Activated CD8-positive, alpha-beta memory T cell treated with anti-CD3 and anti-CD28 coated beads, Interleukin-2, amount 10 ng/mL, durations not matched to agents 7 days and 5 days (primary cell): ENCODE measurements at regions not wholly inside any gene's neighbourhood (a gene's known extent, or its start where the extent isn't known, plus 50 kb on each side); places are given as distances from the start of the nearest gene placed in this dataset.

Experiments
- ATAC-seq: fragments of 150-1000 bp; cut with Tn5 transposase; one replicate; pipeline ENCODE4 v1.10.0; 2021; ENCODE audit warnings: moderate library complexity
- CTCF ChIA-PET: fragments of 350-600 bp; sonication (Branson Sonifier 250); formaldehyde crosslinking; loops from one replicate; lab custom pipeline; 2021; ENCODE audit warnings: antibody characterized with exemption; lab: Charles Lee
- DNase-seq: peaks from one replicate; pipeline ENCODE4 v3.0.0-alpha.2; 2020
- H3K27ac Mint-ChIP-seq: one replicate; pipeline ENCODE4 v1.8.0; 2021; ENCODE audit warnings: mild to moderate bottlenecking, mixed read lengths
- H3K27me3 Mint-ChIP-seq: one replicate; pipeline ENCODE4 v1.8.0; 2021; ENCODE audit warnings: mixed read lengths
- H3K36me3 Mint-ChIP-seq: one replicate; pipeline ENCODE4 v1.8.0; 2021; ENCODE audit warnings: mild to moderate bottlenecking, mixed read lengths
- H3K4me1 Mint-ChIP-seq: one replicate; pipeline ENCODE4 v1.8.0; 2021; ENCODE audit warnings: mixed read lengths
- H3K4me3 Mint-ChIP-seq: one replicate; pipeline ENCODE4 v1.8.0; 2021; ENCODE audit warnings: mild to moderate bottlenecking, moderate library complexity, mixed read lengths
- H3K9me3 Mint-ChIP-seq: one replicate; pipeline ENCODE4 v1.8.0; 2022; ENCODE audit warnings: low read depth, mixed read lengths

GRCh38 chr2:219765231-219765911 lies 137.9 kb downstream of the SLC4A3 start:
- ATAC-seq (no peak), DNase-seq (no peak)
- CTCF ChIA-PET: no interaction called here
- Mint-ChIP-seq H3K9me3 (no peaks in the 10 kb centered on the region), H3K27ac (no peak overlapping the region), H3K4me3 (no peak overlapping the region), H3K4me1 (no peaks in the 10 kb centered on the region), H3K27me3 (no peaks in the 10 kb centered on the region), H3K36me3 (no peaks in the 10 kb centered on the region)

DNA sequence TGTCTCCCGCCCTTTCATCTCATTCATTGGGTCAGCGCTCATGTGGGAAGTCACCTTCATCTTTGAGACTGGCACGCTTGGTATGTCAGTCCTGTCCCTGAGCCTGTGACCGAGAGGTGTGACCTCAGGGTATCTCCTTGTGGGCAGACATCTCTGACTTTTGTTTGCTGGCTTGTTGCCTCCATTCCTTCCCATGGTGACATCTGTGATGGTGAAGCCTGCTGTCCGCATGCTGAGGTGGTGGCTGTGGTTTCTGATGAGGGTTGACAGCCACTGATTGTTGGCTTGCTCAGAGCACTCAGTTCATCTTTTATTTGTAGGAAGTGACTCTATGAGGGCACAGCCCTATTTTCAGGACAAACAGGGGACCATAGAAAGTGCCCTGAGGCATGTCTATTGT lies 139.2 kb downstream of the SLC4A3 start:
- DNase-seq: no peak
- Mint-ChIP-seq H3K27me3 (no peaks in the 10 kb centered on the region), H3K9me3 (no peaks in the 10 kb centered on the region), H3K4me1 (no peaks in the 10 kb centered on the region), H3K36me3 (no peaks in the 10 kb centered on the region), H3K4me3 (no peak overlapping the region), H3K27ac (no peak overlapping the region)
- CTCF ChIA-PET: no interaction called here
- ATAC-seq: no peak

DNA sequence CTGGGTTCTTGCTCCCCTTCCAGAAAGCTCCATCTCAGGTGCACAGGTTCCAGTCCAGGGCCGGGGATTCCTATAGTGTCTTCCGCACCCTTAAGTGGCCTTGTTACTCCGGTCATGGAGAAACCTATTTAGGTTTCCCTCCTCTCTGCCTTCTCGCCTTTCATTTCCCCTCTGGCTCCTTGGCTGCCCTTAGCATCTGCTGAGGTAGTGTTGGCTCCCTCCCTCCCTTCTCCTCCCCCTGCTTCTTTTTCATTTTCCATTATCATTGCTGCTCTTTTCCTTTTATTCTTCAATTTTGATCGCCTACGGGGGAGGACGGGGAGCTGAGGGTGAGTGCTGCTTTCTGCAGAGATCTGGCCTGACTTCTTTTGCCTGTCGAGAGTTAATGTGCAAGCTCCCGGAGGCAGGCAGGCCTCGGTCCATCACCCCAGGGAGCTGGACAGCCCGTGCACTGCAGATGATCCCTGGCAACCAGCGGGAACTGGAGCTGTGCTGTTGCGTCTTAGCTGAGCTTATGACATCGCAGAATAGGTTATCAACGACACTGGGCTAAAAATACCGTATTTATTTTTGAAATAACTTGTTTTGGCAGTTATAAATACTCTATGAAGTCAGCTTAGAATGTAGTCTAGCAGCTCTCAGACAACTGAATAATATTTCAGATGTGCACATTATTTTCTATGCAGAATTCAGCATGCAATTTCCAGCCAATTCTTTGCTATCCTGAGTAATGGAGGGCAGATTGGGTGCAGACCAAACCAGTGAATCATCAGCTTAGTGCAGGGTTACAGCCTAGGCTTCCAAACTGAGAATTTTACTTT lies 141.9 kb downstream of the SLC4A3 start:
- DNase-seq (no peak), ATAC-seq (no peak)
- no peaks in the 10 kb centered on the region for H3K4me1 Mint-ChIP-seq
- no peak overlapping the region for H3K27ac Mint-ChIP-seq
- no peaks in the 10 kb centered on the region for H3K36me3 Mint-ChIP-seq
- CTCF ChIA-PET: no interaction called here
- H3K4me3 Mint-ChIP-seq: no peak overlapping the region
- H3K27me3 Mint-ChIP-seq: no peaks in the 10 kb centered on the region
- no peaks in the 10 kb centered on the region for H3K9me3 Mint-ChIP-seq

DNA sequence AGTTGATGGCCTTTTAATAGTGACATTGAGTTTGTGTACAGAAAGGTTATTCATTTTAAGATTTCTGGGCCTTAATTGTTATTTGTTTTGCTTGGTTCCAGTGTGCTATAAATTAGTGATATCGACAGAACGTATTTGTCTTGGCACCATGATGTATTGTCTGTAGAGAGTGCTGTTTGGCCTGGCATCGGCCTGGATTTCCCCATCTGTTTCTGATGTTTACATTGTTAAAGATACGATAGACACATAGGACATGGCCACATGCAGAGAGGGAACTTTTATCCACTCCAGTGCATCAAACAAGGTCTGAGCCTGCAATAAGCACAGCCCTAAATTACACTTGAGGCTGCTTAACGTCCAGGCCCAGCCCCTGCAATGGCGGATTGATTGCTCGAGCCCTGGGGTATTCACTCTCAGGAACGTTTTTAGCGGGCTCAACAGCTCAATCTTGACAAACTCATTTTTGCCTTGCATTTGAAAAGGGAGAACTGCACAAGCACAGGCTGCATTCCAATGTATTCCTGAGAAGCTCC lies 144.7 kb downstream of the SLC4A3 start:
- ATAC-seq: no peak
- Mint-ChIP-seq H3K27ac (no peak overlapping the region), H3K36me3 (no peaks in the 10 kb centered on the region), H3K4me1 (no peaks in the 10 kb centered on the region), H3K4me3 (no peak overlapping the region), H3K9me3 (no peaks in the 10 kb centered on the region), H3K27me3 (no peaks in the 10 kb centered on the region)
- CTCF ChIA-PET: no interaction called here
- DNase-seq: no peak

DNA sequence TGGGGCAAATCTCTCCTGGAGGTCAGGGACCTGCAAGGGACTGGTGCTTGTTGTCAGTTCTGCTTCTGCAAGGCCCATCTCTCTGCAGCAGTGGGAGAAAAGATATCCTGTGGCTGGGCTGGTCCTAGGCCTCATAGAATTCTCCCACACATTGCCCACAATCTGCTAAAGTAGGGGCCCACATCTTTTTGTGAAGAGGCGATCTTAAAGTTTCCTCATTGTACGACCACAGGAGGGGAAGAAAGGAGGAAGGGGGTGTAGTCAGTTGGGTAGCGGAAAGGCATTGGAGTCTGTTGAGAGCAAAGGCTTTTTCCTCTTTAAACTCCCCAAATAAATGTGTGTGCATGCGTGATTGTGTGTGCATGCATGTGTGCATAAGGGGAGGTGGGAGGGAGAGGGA lies 145.3 kb downstream of the SLC4A3 start:
- CTCF ChIA-PET: no interaction called here
- Mint-ChIP-seq H3K9me3 (no peaks in the 10 kb centered on the region), H3K4me1 (no peaks in the 10 kb centered on the region), H3K27me3 (no peaks in the 10 kb centered on the region), H3K36me3 (no peaks in the 10 kb centered on the region), H3K27ac (no peak overlapping the region), H3K4me3 (no peak overlapping the region)
- no peak for ATAC-seq
- DNase-seq: no peak

- no peak overlapping the region for H3K27ac Mint-ChIP-seq
- no peak overlapping the region for H3K4me3 Mint-ChIP-seq
- H3K27me3 Mint-ChIP-seq: peaks cover 4% of the 10 kb centered on the region
- H3K4me1 Mint-ChIP-seq: no peaks in the 10 kb centered on the region
- CTCF ChIA-PET: no interaction called here
- DNase-seq: no peak
- ATAC-seq: no peak
- H3K9me3 Mint-ChIP-seq: no peaks in the 10 kb centered on the region
- H3K36me3 Mint-ChIP-seq: no peaks in the 10 kb centered on the region
Measured at GRCh38 chr2:219775506-219775905, 148.1 kb downstream of the SLC4A3 start.

- DNase-seq (no peak), ATAC-seq (no peak)
- Mint-ChIP-seq H3K27me3 (peaks cover 4% of the 10 kb centered on the region), H3K4me1 (no peaks in the 10 kb centered on the region), H3K27ac (no peak overlapping the region), H3K36me3 (no peaks in the 10 kb centered on the region), H3K4me3 (no peak overlapping the region), H3K9me3 (no peaks in the 10 kb centered on the region)
- CTCF ChIA-PET: no interaction called here
Measured at GRCh38 chr2:219777388-219777787, 150.0 kb downstream of the SLC4A3 start.

DNA sequence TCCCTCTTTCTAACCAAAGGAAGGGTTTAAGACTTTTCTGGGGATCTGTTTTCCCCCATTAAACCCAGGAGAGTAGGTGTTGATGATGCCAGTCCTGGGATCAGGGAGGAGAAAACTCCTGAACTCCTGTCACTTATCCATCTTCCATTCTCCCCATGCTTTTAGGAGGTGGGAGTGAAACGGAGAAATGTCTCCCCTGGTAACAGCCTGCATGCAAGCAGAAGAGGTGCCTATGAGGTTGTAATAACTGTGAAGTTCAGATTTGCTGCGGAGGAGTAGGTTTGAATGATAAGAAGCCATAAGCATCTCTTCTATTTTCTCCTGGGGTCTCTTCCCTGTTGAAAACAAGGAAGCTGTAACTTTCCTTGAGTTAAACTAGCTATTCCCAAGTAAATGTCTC lies 150.8 kb downstream of the SLC4A3 start:
- DNase-seq: no peak
- Mint-ChIP-seq H3K9me3 (no peaks in the 10 kb centered on the region), H3K4me1 (no peaks in the 10 kb centered on the region), H3K27me3 (peaks cover 7% of the 10 kb centered on the region), H3K36me3 (no peaks in the 10 kb centered on the region), H3K27ac (no peak overlapping the region), H3K4me3 (no peak overlapping the region)
- ATAC-seq: no peak
- CTCF ChIA-PET: no interaction called here

DNA sequence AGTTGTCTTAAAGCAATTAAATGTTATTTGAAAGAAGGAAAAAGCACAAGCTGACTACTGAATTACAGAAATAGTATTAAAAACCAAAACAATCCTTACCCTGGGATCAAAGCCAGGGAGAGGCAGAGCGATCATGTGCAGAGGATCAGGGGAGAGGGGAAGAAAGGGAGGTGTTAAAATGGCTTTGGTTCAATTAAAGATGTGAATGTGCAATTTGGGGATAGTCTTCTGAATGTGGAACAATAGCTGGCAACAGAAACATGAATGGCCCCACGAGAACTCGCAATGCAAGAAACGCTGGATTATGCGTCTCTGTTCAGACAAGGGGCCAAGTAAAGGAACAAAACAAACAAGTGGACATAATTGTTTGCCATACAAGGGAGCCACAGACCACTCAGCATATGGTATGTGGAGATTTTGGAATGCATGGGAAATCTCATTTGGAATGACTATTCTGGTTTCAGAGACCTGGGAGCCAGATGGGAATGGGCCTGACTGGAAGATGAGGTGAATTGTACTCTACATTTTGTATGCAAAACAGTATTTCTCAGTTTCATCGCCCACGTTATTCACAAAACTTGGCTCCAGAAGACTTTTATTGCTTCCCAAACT lies 155.4 kb downstream of the SLC4A3 start:
- Mint-ChIP-seq H3K27ac (no peak overlapping the region), H3K9me3 (no peaks in the 10 kb centered on the region), H3K36me3 (no peaks in the 10 kb centered on the region), H3K4me1 (no peaks in the 10 kb centered on the region), H3K27me3 (peaks cover 7% of the 10 kb centered on the region), H3K4me3 (no peak overlapping the region)
- CTCF ChIA-PET: no interaction called here
- DNase-seq: no peak
- no peak for ATAC-seq

DNA sequence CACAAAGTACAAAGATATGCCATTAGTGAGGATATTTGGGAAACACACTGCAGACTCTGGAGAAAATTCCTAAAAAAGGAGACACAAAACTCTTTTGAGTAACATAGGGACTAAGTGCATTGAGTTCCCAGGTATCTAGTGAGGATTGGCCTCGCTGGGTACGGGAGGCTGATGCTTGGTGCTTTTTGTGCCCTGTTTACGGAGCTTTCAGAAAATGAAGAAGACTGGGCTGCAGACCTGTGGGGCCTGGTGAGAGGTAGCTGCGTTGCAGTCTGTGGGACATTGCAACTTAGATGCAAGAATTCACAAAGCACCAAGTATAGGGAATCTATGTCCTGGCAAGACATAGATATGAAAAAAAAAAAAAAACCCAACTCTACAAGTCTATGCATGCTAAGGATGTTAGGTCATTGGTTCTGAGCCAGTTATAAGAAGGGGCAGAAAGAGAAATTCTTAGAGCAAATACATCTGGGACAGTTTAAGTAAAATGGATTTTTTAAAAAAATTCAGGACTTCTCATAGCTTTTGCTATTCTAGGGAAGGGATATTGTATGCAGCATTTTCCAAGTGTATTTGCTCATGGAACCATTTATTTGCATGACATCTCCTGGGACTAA lies 156.0 kb downstream of the SLC4A3 start:
- no peak for ATAC-seq
- CTCF ChIA-PET: no interaction called here
- Mint-ChIP-seq H3K36me3 (no peaks in the 10 kb centered on the region), H3K27ac (no peak overlapping the region), H3K27me3 (peaks cover 4% of the 10 kb centered on the region), H3K9me3 (no peaks in the 10 kb centered on the region), H3K4me1 (no peaks in the 10 kb centered on the region), H3K4me3 (no peak overlapping the region)
- no peak for DNase-seq

- CTCF ChIA-PET: no interaction called here
- H3K9me3 Mint-ChIP-seq: no peaks in the 10 kb centered on the region
- ATAC-seq (no peak), DNase-seq (no peak)
- no peak overlapping the region for H3K4me3 Mint-ChIP-seq
- H3K27ac Mint-ChIP-seq: no peak overlapping the region
- peaks cover 3% of the 10 kb centered on the region for H3K27me3 Mint-ChIP-seq
- H3K36me3 Mint-ChIP-seq: no peaks in the 10 kb centered on the region
- no peaks in the 10 kb centered on the region for H3K4me1 Mint-ChIP-seq
Measured at GRCh38 chr2:219784178-219784577, 156.7 kb downstream of the SLC4A3 start.

DNA sequence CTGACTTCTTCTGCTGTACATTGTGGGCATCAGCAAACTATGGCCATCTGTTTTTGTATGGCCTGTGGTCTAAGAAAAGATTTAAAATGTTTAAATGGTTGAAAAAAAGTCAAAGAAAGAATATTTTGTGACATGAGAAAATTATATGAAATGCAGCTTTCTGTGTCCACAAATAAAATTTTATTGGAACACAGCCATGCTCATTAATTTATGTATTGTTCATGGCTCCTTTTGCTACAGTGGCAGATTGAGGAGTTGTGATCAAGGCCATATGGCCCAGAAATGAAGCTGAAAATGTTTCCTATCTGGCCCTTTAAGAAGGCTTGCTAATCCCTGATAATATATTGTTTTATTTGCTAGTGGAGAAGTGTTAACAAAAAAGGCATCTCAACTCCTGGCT lies 162.0 kb downstream of the SLC4A3 start:
- DNase-seq: no peak
- Mint-ChIP-seq H3K4me3 (no peak overlapping the region), H3K4me1 (no peaks in the 10 kb centered on the region), H3K27me3 (no peaks in the 10 kb centered on the region), H3K36me3 (no peaks in the 10 kb centered on the region), H3K9me3 (no peaks in the 10 kb centered on the region), H3K27ac (no peak overlapping the region)
- CTCF ChIA-PET: no interaction called here
- no peak for ATAC-seq

- CTCF ChIA-PET: no interaction called here
- H3K4me1 Mint-ChIP-seq: no peaks in the 10 kb centered on the region
- no peaks in the 10 kb centered on the region for H3K27me3 Mint-ChIP-seq
- ATAC-seq: no peak
- no peak overlapping the region for H3K27ac Mint-ChIP-seq
- H3K9me3 Mint-ChIP-seq: no peaks in the 10 kb centered on the region
- no peaks in the 10 kb centered on the region for H3K36me3 Mint-ChIP-seq
- no peak for DNase-seq
- no peak overlapping the region for H3K4me3 Mint-ChIP-seq
Measured at GRCh38 chr2:219792446-219792845, 165.0 kb downstream of the SLC4A3 start.
